Muscle layer of duodenum (tissue), 2 donors: ENCODE measurements at regions not wholly inside any gene's neighbourhood (a gene's known extent, or its start where the extent isn't known, plus 50 kb on each side); places are given as distances from the start of the nearest gene placed in this dataset.
"Not testable (repeated sequence)": the region's sequence is repeated elsewhere in the genome, so short reads cannot be mapped to it uniquely, and the experiment has no call there.

Experiments used
- H3K27ac ChIP-seq: one replicate; pipeline ENCODE4 v1.7.0; 2013; ENCODE audit warnings: mild to moderate bottlenecking, low read length
- H3K27me3 ChIP-seq: one replicate; pipeline ENCODE4 v1.7.0; 2013; ENCODE audit warnings: low read depth, mild to moderate bottlenecking, control low read depth, low read length
- H3K36me3 ChIP-seq, 2 donors: one replicate each; pipeline ENCODE4 v1.7.0; 2013; ENCODE audit warnings: low read length in 2 of 2, control low read depth in 1 of 2, mild to moderate bottlenecking in 1 of 2; ENCODE audit not compliant: insufficient read depth in 2 of 2, control insufficient read depth in 1 of 2
- H3K4me1 ChIP-seq, 2 donors: one replicate each; pipeline ENCODE4 v1.7.0; 2013; ENCODE audit warnings: low read length in 2 of 2, mild to moderate bottlenecking in 2 of 2, control low read depth in 1 of 2, moderate library complexity in 1 of 2; ENCODE audit not compliant: insufficient read depth in 2 of 2, control insufficient read depth in 1 of 2
- H3K4me3 ChIP-seq, 2 donors: one replicate each; pipeline ENCODE4 v1.7.0; 2013; ENCODE audit warnings: low read length in 2 of 2, low read depth in 1 of 2, mild to moderate bottlenecking in 1 of 2
- H3K9me3 ChIP-seq, 2 donors: one replicate each; pipeline ENCODE4 v1.7.0; 2013; ENCODE audit warnings: low read length in 2 of 2, control low read depth in 1 of 2, mild to moderate bottlenecking in 1 of 2; ENCODE audit not compliant: control insufficient read depth in 1 of 2
- donor health status: healthy.

DNA sequence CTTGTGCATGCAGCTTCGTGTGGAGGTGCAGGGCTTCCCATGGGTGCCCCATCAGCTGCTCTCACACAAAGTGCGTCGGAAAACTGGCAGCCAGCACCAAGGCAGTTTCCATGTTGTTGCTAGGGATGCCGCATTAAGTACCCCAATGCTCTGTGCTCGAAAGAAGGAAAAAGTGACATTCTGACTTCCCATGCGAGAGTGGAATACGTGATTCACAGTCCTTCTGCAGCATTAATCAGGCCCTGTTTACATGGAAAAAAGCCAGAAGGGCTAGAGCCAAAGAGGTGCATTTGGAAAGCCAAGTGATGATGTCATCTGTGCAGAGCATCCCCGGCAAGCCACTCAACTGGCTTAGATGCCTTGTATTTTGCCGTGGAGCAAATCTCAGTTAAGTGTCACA lies 258.3 kb downstream of the GATA3 start:
- H3K4me3 ChIP-seq, result no peak overlapping the region
- H3K36me3 ChIP-seq, result no peaks in the 10 kb centered on the region
- H3K4me1 ChIP-seq, result peaks cover 0 to 4% of the 10 kb centered on the region in 2 donors
- H3K27ac ChIP-seq, result no peak overlapping the region
- H3K9me3 ChIP-seq, result no peaks in the 10 kb centered on the region
- no peaks in the 10 kb centered on the region for H3K27me3 ChIP-seq

- Histone ChIP-seq H3K4me3 (no peak overlapping the region), H3K27me3 (no peaks in the 10 kb centered on the region), H3K27ac (no peak overlapping the region), H3K4me1 (peaks cover 0 to 4% of the 10 kb centered on the region in 2 donors), H3K9me3 (no peaks in the 10 kb centered on the region), H3K36me3 (no peaks in the 10 kb centered on the region)
These were observed 260.0 kb downstream of the GATA3 start for GRCh38 chr10:8314486-8314885.

- H3K4me3 ChIP-seq, result no peak overlapping the region
- no peak overlapping the region for H3K27ac ChIP-seq
- H3K4me1 ChIP-seq, result peaks cover 0 to 4% of the 10 kb centered on the region in 2 donors
These were observed 261.1 kb downstream of the GATA3 start for GRCh38 chr10:8315619-8316021.

DNA sequence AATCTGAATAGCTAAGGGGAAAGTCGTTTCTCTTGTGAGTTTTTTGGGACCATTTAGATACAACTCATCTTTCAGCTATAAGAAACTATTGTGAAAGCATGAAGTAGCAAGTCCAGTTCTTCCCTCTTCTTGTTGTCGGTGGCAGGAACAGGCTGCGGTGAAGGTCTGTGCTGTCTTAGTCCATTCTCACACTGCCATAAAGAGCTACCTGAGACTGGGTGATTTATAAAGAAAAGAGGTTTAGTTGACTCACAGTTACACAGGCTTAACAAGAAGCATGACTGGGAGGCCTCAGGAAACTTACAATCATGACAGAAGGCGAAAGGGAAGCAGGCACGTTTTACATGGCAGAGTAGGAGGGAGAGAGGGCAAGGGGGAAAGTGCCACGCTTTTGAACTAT lies 261.8 kb downstream of the GATA3 start:
- H3K36me3 ChIP-seq, result no peaks in the 10 kb centered on the region
- no peak overlapping the region for H3K27ac ChIP-seq
- H3K9me3 ChIP-seq, result no peaks in the 10 kb centered on the region
- H3K27me3 ChIP-seq, result no peaks in the 10 kb centered on the region
- H3K4me3 ChIP-seq, result no peak overlapping the region
- peaks cover 0 to 4% of the 10 kb centered on the region in 2 donors for H3K4me1 ChIP-seq

More at GRCh38 chr10:8315619-8316021, 261.1 kb downstream of the GATA3 start:
- no peaks in the 10 kb centered on the region for H3K27me3 ChIP-seq
- no peaks in the 10 kb centered on the region for H3K9me3 ChIP-seq
- H3K36me3 ChIP-seq, result no peaks in the 10 kb centered on the region

GRCh38 chr10:8318429-8318828 lies 263.9 kb downstream of the GATA3 start:
- not testable (repeated sequence) for H3K27me3 ChIP-seq, H3K9me3 ChIP-seq, H3K4me3 ChIP-seq, H3K27ac ChIP-seq, H3K4me1 ChIP-seq, H3K36me3 ChIP-seq

GRCh38 chr10:8318956-8319355 lies 264.5 kb downstream of the GATA3 start:
- no peaks in the 10 kb centered on the region for H3K36me3 ChIP-seq
- no peaks in the 10 kb centered on the region for H3K4me1 ChIP-seq
- no peaks in the 10 kb centered on the region for H3K27me3 ChIP-seq
- no peaks in the 10 kb centered on the region for H3K9me3 ChIP-seq
- H3K4me3 ChIP-seq, result no peak overlapping the region
- no peak overlapping the region for H3K27ac ChIP-seq

DNA sequence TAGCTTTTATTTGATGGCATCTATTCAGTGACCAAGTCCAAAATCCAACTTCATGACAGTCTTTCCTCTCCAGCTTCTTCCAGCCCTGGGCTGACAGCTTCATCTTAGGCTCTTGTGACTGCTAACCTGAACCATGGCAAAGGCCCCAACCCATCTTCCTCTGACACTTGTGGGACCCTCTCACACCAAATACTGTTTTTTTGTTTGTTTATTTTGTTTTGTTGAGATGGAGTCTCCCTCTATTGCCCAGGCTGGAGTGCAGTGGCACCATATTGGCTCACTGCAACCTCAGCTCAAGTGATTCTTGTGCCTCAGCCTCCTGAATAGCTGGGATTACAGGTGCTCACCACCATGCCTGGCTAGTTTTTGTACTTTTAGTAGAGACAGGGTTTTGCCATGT lies 265.2 kb downstream of the GATA3 start:
- Histone ChIP-seq H3K4me3 (no peak overlapping the region), H3K36me3 (no peaks in the 10 kb centered on the region), H3K27me3 (no peaks in the 10 kb centered on the region), H3K27ac (no peak overlapping the region), H3K9me3 (no peaks in the 10 kb centered on the region), H3K4me1 (no peaks in the 10 kb centered on the region)

- no peak overlapping the region for H3K27ac ChIP-seq
These were observed 267.5 kb downstream of the GATA3 start for GRCh38 chr10:8321990-8322389.

DNA sequence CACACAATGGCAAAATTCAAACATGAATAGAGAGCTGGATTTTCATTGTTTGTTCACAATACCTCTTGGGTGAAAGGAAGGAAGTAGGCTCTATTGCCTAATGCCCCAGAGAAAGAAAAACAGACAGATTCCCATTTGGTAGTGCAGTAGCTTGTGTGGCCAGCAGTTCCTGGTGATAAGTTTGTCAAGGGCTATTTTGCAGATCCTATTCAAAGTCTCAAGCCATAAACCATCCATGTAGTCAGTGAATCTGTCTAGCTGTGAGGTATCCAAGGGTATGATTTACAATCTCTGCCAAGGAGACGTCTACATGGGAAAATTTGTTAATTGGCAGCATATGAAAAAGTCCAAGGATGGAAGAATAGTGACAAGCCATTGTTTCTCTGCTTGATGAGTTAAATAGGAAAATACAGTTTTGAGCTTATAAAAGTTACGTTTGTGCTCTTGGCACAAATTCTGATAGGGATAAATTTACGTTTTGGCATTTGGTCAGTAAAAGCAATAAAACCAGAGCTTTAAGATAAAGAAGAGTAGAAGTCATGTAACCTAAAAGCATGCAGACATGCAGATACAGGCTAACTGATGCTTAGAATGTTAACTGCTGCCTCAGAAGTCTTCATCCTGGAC lies 269.1 kb downstream of the GATA3 start:
- no peaks in the 10 kb centered on the region for H3K9me3 ChIP-seq
- H3K27ac ChIP-seq, result no peak overlapping the region
- H3K27me3 ChIP-seq, result no peaks in the 10 kb centered on the region
- no peaks in the 10 kb centered on the region for H3K36me3 ChIP-seq
- H3K4me1 ChIP-seq, result no peaks in the 10 kb centered on the region
- H3K4me3 ChIP-seq, result no peak overlapping the region

More at GRCh38 chr10:8321990-8322389, 267.5 kb downstream of the GATA3 start:
- no peaks in the 10 kb centered on the region for H3K27me3 ChIP-seq
- H3K4me1 ChIP-seq, result no peaks in the 10 kb centered on the region
- no peaks in the 10 kb centered on the region for H3K9me3 ChIP-seq
- H3K4me3 ChIP-seq, result no peak overlapping the region
- H3K36me3 ChIP-seq, result no peaks in the 10 kb centered on the region

DNA sequence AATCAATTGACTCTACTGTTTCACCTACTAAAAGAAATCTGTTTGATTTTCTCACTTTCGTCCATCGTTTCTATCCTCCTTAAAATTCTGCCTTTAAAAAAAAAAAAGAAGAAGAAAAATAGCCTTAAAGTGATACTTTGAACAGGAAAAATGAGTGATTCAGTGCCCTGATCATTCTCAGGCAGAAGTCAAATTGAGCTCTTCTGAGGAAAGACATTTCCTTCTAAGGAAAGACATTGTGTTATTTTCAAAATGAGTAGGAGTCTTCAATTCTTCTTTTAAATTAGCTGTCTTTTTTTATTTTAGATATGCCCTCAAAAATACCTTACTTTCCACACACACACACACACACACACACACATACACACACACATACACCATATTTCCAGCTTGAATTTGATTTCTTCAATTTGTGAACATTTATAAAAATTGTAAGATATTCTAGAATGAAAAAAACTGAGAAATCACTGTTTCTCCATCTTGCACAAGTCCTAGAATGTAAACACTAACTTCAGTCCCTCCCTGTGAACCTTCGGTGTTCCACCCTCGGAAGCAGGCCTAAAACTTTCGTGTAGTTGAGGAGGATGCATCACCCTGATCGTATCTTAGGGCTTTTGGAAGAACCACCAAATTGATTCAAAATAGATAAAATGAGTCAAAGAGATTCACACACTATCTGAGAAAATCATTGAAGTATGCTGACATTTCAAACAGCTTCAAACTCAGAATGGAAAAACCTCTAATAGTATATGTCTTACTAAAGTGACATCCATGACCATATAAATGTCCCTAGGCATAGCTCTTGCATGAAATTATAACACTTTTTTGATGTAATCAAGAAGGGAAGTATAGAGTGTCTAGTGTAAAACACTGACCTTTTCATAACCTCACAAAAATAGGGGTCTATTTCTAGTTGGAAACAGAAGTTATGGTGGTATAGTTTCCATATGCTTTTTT lies 270.8 kb downstream of the GATA3 start:
- Histone ChIP-seq H3K27me3 (no peaks in the 10 kb centered on the region), H3K4me1 (no peaks in the 10 kb centered on the region), H3K27ac (no peak overlapping the region), H3K9me3 (no peaks in the 10 kb centered on the region), H3K4me3 (no peak overlapping the region), H3K36me3 (no peaks in the 10 kb centered on the region)

DNA sequence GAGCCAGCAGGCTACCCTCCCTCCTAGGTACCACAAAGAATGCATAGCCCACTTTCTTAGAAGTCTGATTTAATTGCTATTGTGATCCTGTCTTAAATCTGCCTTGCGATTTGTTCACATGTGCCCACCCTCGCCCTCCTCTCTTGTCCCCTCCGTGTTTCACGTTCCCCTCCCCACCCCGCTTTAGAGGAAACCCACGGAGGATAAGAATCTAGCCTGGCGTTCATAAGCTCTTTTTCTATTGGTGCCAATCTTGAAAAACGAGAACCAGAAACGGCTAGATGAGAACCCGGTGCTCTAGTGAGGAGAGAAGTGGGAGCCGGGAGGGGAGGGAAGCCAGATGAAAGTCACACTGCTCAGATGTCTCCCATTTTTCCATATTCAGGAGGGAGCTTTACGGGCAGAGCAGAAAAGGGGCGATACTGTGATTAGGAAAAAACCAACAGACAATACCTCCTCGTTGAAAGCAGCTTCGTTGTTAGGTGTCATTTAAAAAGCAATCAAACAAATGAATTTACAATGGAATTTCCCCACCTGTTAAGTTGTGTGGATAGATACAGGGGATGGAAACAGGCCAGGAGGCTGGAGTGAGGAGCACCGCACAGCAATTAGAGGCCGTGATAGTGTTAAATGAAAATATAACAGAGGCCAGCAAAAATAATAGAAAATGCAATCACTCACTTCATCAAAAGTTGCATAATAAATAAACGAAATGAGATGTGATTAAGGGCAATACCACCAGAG lies 272.1 kb downstream of the GATA3 start:
- Histone ChIP-seq H3K36me3 (no peaks in the 10 kb centered on the region), H3K4me1 (no peaks in the 10 kb centered on the region), H3K9me3 (no peaks in the 10 kb centered on the region), H3K4me3 (no peak overlapping the region), H3K27ac (no peak overlapping the region), H3K27me3 (no peaks in the 10 kb centered on the region)
